Spleen (tissue), 11 donors: ENCODE measurements at regions not wholly inside any gene's neighbourhood (a gene's known extent, or its start where the extent isn't known, plus 50 kb on each side); places are given as distances from the start of the nearest gene placed in this dataset.

Source experiments
- DNase-seq: peaks from one replicate; pipeline ENCODE4 v3.0.0-alpha.2; 2020
- H3K27ac ChIP-seq, 8 donors: fragments of 200-600 bp; sonication (generic) in 7 of 8; 1 replicate in 4 of 8; 2 replicates in 4 of 8; pipeline versions ENCODE4 v1.5.0 to v1.8.0; 2016 to 2021; ENCODE audit warnings: inconsistent platforms in 4 of 8, mild to moderate bottlenecking in 4 of 8, moderate library complexity in 1 of 8
- H3K27me3 ChIP-seq, 7 donors: fragments of 200-600 bp; sonication (generic) in 6 of 7; replicated peaks in 1 of 7; 1 replicate in 4 of 7; 2 replicates in 3 of 7; pipeline versions ENCODE4 v1.5.0 to v1.8.0; 2016 to 2021; ENCODE audit warnings: inconsistent platforms in 3 of 7, mild to moderate bottlenecking in 1 of 7
- H3K36me3 ChIP-seq, 6 donors: fragments of 200-600 bp; sonication (generic) in 5 of 6; 1 replicate in 4 of 6; 2 replicates in 2 of 6; pipeline versions ENCODE4 v1.5.0 to v1.8.0; 2016 to 2021; ENCODE audit warnings: inconsistent platforms in 2 of 6
- H3K4me1 ChIP-seq, 6 donors: fragments of 200-600 bp; sonication (generic) in 5 of 6; 1 replicate in 3 of 6; 2 replicates in 3 of 6; pipeline versions ENCODE4 v1.5.0 to v1.8.0; 2016 to 2021; ENCODE audit warnings: inconsistent platforms in 3 of 6
- H3K4me3 ChIP-seq, 8 donors: fragments of 200-600 bp; sonication (generic) in 7 of 8; 1 replicate in 4 of 8; 2 replicates in 4 of 8; pipeline versions ENCODE4 v1.5.0 to v1.8.0; 2016 to 2021; ENCODE audit warnings: inconsistent platforms in 4 of 8, mild to moderate bottlenecking in 4 of 8, moderate library complexity in 2 of 8
- H3K9me3 ChIP-seq, 8 donors: fragments of 200-600 bp; sonication (generic) in 7 of 8; 1 replicate in 4 of 8; 2 replicates in 4 of 8; pipeline versions ENCODE4 v1.5.0 to v1.8.0; 2016 to 2021; ENCODE audit warnings: inconsistent platforms in 4 of 8
- CTCF ChIP-seq, 11 experiments: fragments of 200-600 bp in 7 of 11; fragments of 450-650 bp in 4 of 11; sonication (generic) in 4 of 11; IDR thresholded peaks in 8 of 11; conservative IDR thresholded peaks in 3 of 11; 1 replicate in 7 of 11; 2 replicates in 4 of 11; pipeline versions ENCODE4 v1.4.0 to v1.8.0; 2016 to 2021; ENCODE audit warnings: antibody characterized with exemption in 11 of 11, inconsistent platforms in 4 of 11, mild to moderate bottlenecking in 1 of 11
- POLR2A ChIP-seq, 3 donors: fragments of 450-650 bp; IDR thresholded peaks; one replicate each; pipeline ENCODE4 v1.5.1; 2017; ENCODE audit warnings: antibody characterized with exemption in 3 of 3, mild to moderate bottlenecking in 1 of 3
- POLR2AphosphoS5 ChIP-seq, 3 donors: sonication (generic); formaldehyde crosslinking; IDR thresholded peaks; one replicate each; pipeline ENCODE4 v1.5.1; 2017; ENCODE audit warnings: antibody characterized with exemption in 3 of 3
- WGBS, 5 donors: extraction: QIAGEN DNeasy Blood & Tissue Kit in 3 of 5; methylation state at CpG; one replicate each; pipeline versions ENCODE4 v1.1.5 to v1.1.7; 2013 to 2018; 5-methylcytosine and 5-hydroxymethylcytosine counted together
- intact Hi-C: fragments of 100-400 bp; cut with DNase I; formaldehyde crosslinking; loops from one replicate; pipeline ENCODE4 v1.15.0; 2023; ENCODE audit warnings: low total_unique reads
- donor health status: healthy with polysubstance abuse.
- donor health status: DM: no; HTN: no; CAD: no; lungs with moderate emphysema.
- donor health status: DM: no; HTN: no; CAD: no.
- donor health status: Bipolar disorder and iron deficiency.
- donor health status: healthy.
- donor health status: DM: no; HTN: no; CAD: no.
- donor health status: DM: yes; HTN: yes; CAD: no.

DNA sequence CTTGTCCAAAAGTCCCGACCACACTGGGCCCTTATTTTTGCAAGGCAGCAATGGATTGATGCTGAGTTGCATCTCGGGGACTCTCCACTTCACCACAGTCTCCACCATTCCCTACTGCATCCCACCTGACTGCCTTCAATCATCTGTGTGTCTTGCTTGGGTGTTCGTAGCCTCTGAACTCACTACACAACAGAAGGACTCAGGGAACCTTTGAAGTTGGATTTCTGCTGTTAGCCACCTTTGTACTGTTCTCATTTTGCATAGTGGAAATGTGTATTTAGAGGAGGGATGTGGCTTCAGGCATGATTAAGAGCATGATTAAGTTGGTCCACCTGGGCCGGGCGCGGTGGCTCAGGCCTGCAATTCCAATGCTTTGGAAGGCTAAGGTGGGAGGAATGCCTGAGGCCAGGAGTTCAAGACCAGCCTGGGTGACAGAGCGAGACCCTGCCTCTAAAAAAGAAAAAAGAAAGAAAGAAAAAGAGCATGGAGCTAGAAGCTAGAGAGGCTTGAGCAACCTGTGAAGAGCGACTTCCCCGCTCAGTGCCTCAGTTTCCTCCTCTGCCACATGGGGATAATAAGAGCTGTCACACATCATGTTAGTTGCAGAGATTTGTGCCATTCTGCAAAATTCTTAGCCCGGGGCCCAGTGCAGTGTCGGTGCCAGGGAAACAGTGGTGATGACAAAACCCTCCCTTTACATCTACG lies 121.3 kb upstream of the PTPN1 start:
- TF ChIP-seq POLR2A (IDR thresholded peaks at IDR 0.05): no peak
- TF ChIP-seq POLR2AphosphoS5 (IDR thresholded peaks at IDR 0.05): no peak
- TF ChIP-seq CTCF (IDR thresholded peaks at IDR 0.05 in 8 of 11, conservative IDR thresholded peaks at IDR 0.05 in 3 of 11): no peak
- no peak overlapping the region for H3K27ac ChIP-seq
- 84 to 90% (median 89%) methylated on average over 12 of the region's 12 CpGs for WGBS, 5 donors
- DNase-seq: no peak
- H3K36me3 ChIP-seq: no peaks in the 10 kb centered on the region
- intact Hi-C loops: no loop called here
- H3K27me3 ChIP-seq: peaks cover 0 to 21% (median 8%) of the 10 kb centered on the region in 7 donors
- no peak overlapping the region for H3K4me3 ChIP-seq
- peaks cover 0 to 52% (median 24%) of the 10 kb centered on the region in 6 donors for H3K4me1 ChIP-seq
- H3K9me3 ChIP-seq: no peaks in the 10 kb centered on the region

DNA sequence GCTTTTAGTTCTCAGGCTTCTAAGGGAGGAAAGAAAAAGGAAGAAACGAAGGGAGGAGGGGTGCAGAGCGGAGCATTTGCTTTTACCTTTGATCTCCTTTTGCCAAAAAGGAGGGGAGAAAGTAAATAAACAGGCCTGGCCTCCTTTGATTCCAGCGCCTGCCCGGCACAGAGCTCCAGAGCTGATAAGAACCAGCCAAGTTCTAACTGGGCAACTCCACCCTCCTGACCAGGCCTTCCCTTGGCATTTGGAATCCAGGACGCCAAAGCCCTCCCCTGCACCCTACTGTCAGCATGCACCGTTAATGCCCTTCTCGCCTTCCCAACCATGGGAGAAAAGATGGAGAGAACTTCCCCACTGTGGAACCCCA lies 120.8 kb upstream of the PTPN1 start:
- Histone ChIP-seq H3K4me3 (no peak overlapping the region), H3K27me3 (peaks cover 0 to 21% (median 8%) of the 10 kb centered on the region in 7 donors), H3K4me1 (peaks cover 0 to 56% (median 26%) of the 10 kb centered on the region in 6 donors), H3K36me3 (no peaks in the 10 kb centered on the region), H3K27ac (no peak overlapping the region), H3K9me3 (no peaks in the 10 kb centered on the region)
- DNase-seq: no peak
- TF ChIP-seq CTCF (IDR thresholded peaks at IDR 0.05 in 8 of 11, conservative IDR thresholded peaks at IDR 0.05 in 3 of 11) (no peak), POLR2AphosphoS5 (IDR thresholded peaks at IDR 0.05) (no peak), POLR2A (IDR thresholded peaks at IDR 0.05) (no peak)
- intact Hi-C loops: no loop called here
- 85 to 97% (median 88%) methylated on average over 7 of the region's 7 CpGs for WGBS, 5 donors

DNA sequence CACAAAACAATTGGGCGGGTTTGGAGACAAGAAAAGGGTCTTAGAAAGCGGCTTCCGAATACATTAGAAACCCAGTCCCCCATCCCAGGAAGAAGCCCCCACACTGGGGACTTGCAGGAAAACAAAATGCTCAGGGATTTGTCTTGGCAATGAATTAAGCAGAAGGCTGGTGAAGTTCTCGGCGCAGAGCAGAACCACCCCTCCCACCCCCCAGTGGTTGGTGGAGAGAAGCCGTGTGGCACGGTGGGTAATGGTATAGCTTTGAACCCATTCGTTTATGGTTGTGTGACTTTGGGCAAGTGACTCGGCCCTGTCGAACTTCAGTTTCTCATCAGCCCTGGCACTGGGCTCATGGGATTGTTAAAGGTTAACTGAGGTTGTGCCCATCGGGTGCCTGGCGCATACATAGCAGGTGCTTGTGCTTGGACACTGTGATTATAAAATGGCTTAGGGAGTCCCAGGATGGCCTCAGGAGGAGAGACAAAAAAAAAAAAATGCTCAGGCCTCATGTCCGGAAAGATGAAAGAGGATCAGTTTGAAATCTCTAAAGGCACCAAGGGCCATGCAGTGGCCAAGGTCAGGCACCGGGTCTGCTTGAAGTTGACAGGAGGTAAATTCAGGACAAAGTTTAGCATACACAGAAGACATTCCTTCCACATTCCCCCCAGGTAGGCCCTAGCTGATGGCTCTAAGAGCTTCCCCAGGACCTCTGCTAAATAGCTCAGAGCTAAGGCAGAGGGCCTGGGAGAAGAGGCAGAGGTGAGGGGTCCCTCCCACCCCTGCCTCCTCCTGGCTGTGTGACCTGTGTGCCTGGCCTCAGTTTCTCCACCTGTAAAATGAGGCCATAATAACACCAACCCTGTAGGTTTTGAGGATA lies 120.1 kb upstream of the PTPN1 start:
- intact Hi-C loops: no loop called here
- TF ChIP-seq POLR2AphosphoS5 (IDR thresholded peaks at IDR 0.05) (no peak), CTCF (IDR thresholded peaks at IDR 0.05 in 8 of 11, conservative IDR thresholded peaks at IDR 0.05 in 3 of 11) (no peak), POLR2A (IDR thresholded peaks at IDR 0.05) (no peak)
- H3K9me3 ChIP-seq: no peaks in the 10 kb centered on the region
- DNase-seq: no peak
- H3K36me3 ChIP-seq: no peaks in the 10 kb centered on the region
- no peak overlapping the region for H3K4me3 ChIP-seq
- H3K4me1 ChIP-seq: peaks cover 0 to 56% (median 30%) of the 10 kb centered on the region in 6 donors
- 88 to 93% (median 90%) methylated on average over 14 of the region's 14 CpGs for WGBS, 5 donors
- peaks cover 0 to 21% (median 8%) of the 10 kb centered on the region in 7 donors for H3K27me3 ChIP-seq
- no peak overlapping the region for H3K27ac ChIP-seq
